ENCODE measurements at regions not wholly inside any gene's neighbourhood (a gene's known extent, or its start where the extent isn't known, plus 50 kb on each side); places are given as distances from the start of the nearest gene placed in this dataset.

- TF ChIP-seq CTCF (IDR thresholded peaks at IDR 0.05) (no peak), POLR2A (IDR thresholded peaks at IDR 0.05) (no peak)
These were observed 266.8 kb downstream of the PCDH20 start for GRCh38 chr13:61148691-61149315.
